OCI-LY3 (cell line): ENCODE measurements at regions not wholly inside any gene's neighbourhood (a gene's known extent, or its start where the extent isn't known, plus 50 kb on each side); places are given as distances from the start of the nearest gene placed in this dataset.
"Not testable (repeated sequence)": the region's sequence is repeated elsewhere in the genome, so short reads cannot be mapped to it uniquely, and the experiment has no call there.

Experiments used
- H2AFZ ChIP-seq: fragments of 200-600, 300-600 bp; shearing (Covaris generic); 2 replicates; pipeline ENCODE4 v1.6.0; 2014; ENCODE audit warnings: antibody characterized with exemption, low read depth, low read length
- H3K27ac ChIP-seq: fragments of 200-600, 300-600 bp; sonication (generic); 2 replicates; pipeline ENCODE4 v1.5.1; 2014; ENCODE audit warnings: mild to moderate bottlenecking, low read length, moderate library complexity, mixed read lengths
- H3K27me3 ChIP-seq: fragments of 200-600, 300-600 bp; sonication (generic); 2 replicates; pipeline ENCODE4 v1.6.1; 2014; ENCODE audit warnings: low read depth, low read length, mixed read lengths
- H3K36me3 ChIP-seq: fragments of 200-600, 300-600 bp; sonication (generic); replicated peaks from 2 replicates; pipeline ENCODE3; 2014; ENCODE audit warnings: low read depth, low read length, mixed read lengths
- H3K4me1 ChIP-seq: fragments of 300-600, 200-600 bp; sonication (generic); 2 replicates; pipeline ENCODE4 v1.6.1; 2014; ENCODE audit warnings: low read length, mixed read lengths
- H3K4me2 ChIP-seq: fragments of 200-600, 300-600 bp; sonication (generic); 2 replicates; pipeline ENCODE4 v1.6.1; 2014; ENCODE audit warnings: low read length, mixed read lengths
- H3K4me3 ChIP-seq: fragments of 300-600, 200-600 bp; sonication (generic); 2 replicates; pipeline ENCODE4 v1.5.1; 2014; ENCODE audit warnings: antibody characterized with exemption, mild to moderate bottlenecking, low read length, moderate library complexity
- H3K79me2 ChIP-seq: fragments of 300-600, 200-600 bp; shearing (Covaris generic); 2 replicates; pipeline ENCODE4 v1.6.1; 2014; ENCODE audit warnings: mild to moderate bottlenecking, low read length, mixed read lengths
- H3K9ac ChIP-seq: fragments of 300-600, 200-600 bp; shearing (Covaris generic); 2 replicates; pipeline ENCODE4 v1.6.0; 2014; ENCODE audit warnings: mild to moderate bottlenecking, low read length, moderate library complexity
- H3K9me3 ChIP-seq: fragments of 200-600, 300-600 bp; shearing (Covaris generic); 2 replicates; pipeline ENCODE4 v1.6.1; 2014; ENCODE audit warnings: low read length, mixed read lengths; ENCODE audit not compliant: insufficient read depth
- H4K20me1 ChIP-seq: fragments of 200-600, 300-600 bp; sonication (generic); 2 replicates; pipeline ENCODE4 v1.6.1; 2016; ENCODE audit warnings: low read length, mixed read lengths; ENCODE audit not compliant: insufficient read depth
- CTCF ChIP-seq: fragments of 200-600, 300-600 bp; sonication (generic); IDR thresholded peaks from 2 replicates; pipeline ENCODE4 v1.5.1; 2014; ENCODE audit warnings: antibody characterized with exemption, low read length, low read depth
- EZH2phosphoT487 ChIP-seq: fragments of 200-600 bp; shearing (Covaris generic); IDR thresholded peaks from 2 replicates; pipeline ENCODE4 v1.6.1; 2018; ENCODE audit warnings: antibody characterized with exemption, mixed run types, low read depth

- H3K4me1 ChIP-seq, result no peaks in the 10 kb centered on the region
- H2AFZ ChIP-seq, result no peak overlapping the region
- no peaks in the 10 kb centered on the region for H3K36me3 ChIP-seq
- no peak overlapping the region for H3K4me3 ChIP-seq
- TF ChIP-seq CTCF, result no peak
- no peak for TF ChIP-seq EZH2phosphoT487
- H3K9ac ChIP-seq, result no peak overlapping the region
- H3K27me3 ChIP-seq, result no peaks in the 10 kb centered on the region
- no peak overlapping the region for H3K4me2 ChIP-seq
- H3K9me3 ChIP-seq, result no peaks in the 10 kb centered on the region
- H3K79me2 ChIP-seq, result no peaks in the 10 kb centered on the region
- H4K20me1 ChIP-seq, result no peaks in the 10 kb centered on the region
- no peak overlapping the region for H3K27ac ChIP-seq
Measured at GRCh38 chr10:84863675-84864074, 535.3 kb downstream of the CCSER2 start.

GRCh38 chr10:84876116-84876999 lies 548.0 kb downstream of the CCSER2 start:
- TF ChIP-seq CTCF, result no peak
- no peak for TF ChIP-seq EZH2phosphoT487
- no peak overlapping the region for H3K4me2 ChIP-seq
- H3K27ac ChIP-seq, result no peak overlapping the region
- H3K9ac ChIP-seq, result no peak overlapping the region
- no peaks in the 10 kb centered on the region for H4K20me1 ChIP-seq
- no peaks in the 10 kb centered on the region for H3K4me1 ChIP-seq
- no peaks in the 10 kb centered on the region for H3K36me3 ChIP-seq
- no peaks in the 10 kb centered on the region for H3K79me2 ChIP-seq
- no peaks in the 10 kb centered on the region for H3K9me3 ChIP-seq
- no peak overlapping the region for H3K4me3 ChIP-seq
- H3K27me3 ChIP-seq, result no peaks in the 10 kb centered on the region
- no peak overlapping the region for H2AFZ ChIP-seq

GRCh38 chr10:84879991-84880390 lies 551.6 kb downstream of the CCSER2 start:
- Histone ChIP-seq H3K79me2 (no peaks in the 10 kb centered on the region), H3K9me3 (no peaks in the 10 kb centered on the region), H4K20me1 (no peaks in the 10 kb centered on the region), H3K4me1 (no peaks in the 10 kb centered on the region), H2AFZ (no peak overlapping the region), H3K9ac (no peak overlapping the region), H3K4me2 (no peak overlapping the region), H3K36me3 (no peaks in the 10 kb centered on the region), H3K4me3 (no peak overlapping the region), H3K27me3 (no peaks in the 10 kb centered on the region), H3K27ac (no peak overlapping the region)
- TF ChIP-seq CTCF (no peak), EZH2phosphoT487 (no peak)

- not testable (repeated sequence) for H3K27ac ChIP-seq, H3K36me3 ChIP-seq, H4K20me1 ChIP-seq, H3K4me3 ChIP-seq, H3K4me1 ChIP-seq, H3K79me2 ChIP-seq, H3K4me2 ChIP-seq, H3K9ac ChIP-seq, H3K9me3 ChIP-seq, H3K27me3 ChIP-seq, H2AFZ ChIP-seq
Measured at GRCh38 chr10:84881696-84882095, 553.3 kb downstream of the CCSER2 start.
